GM12878 (cell line): ENCODE measurements at regions not wholly inside any gene's neighbourhood (a gene's known extent, or its start where the extent isn't known, plus 50 kb on each side); places are given as distances from the start of the nearest gene placed in this dataset.

ENCODE experiments used
- ATAC-seq: fragments of 200-7000 bp; cut with Tn5 transposase; 3 replicates; pipeline ENCODE4 v1.9.1; 2020; ENCODE audit warnings: mild to moderate bottlenecking, moderate library complexity
- BruUV-seq: library from RNA; stranded (reverse); fragments of 400-500 nt; replicated peaks from 2 replicates; lab custom pipeline; 2021; lab: Mats Ljungman, UMichigan
- CTCF ChIA-PET: fragments of 300-600 bp; sonication (Branson Sonifier 250); formaldehyde crosslinking; extraction: SDS; loops from one replicate; lab custom pipeline; 2021; ENCODE audit warnings: inconsistent platforms; lab: Yijun Ruan, JAX
- POLR2A ChIA-PET: fragments of 350-600 bp; formaldehyde crosslinking; extraction: SDS; loops from one replicate; lab custom pipeline; 2021; ENCODE audit warnings: inconsistent platforms; lab: Charles Lee
- RAD21 ChIA-PET: fragments of 300-600 bp; sonication (Branson Sonifier 250); formaldehyde crosslinking; loops from one replicate; lab custom pipeline; 2023; ENCODE audit warnings: antibody characterized with exemption; ENCODE audit not compliant: unreplicated experiment; lab: Charles Lee
- SMC1A ChIA-PET: fragments of 300-600 bp; sonication (Branson Sonifier 250); formaldehyde crosslinking; loops from one replicate; lab custom pipeline; 2023; ENCODE audit not compliant: unreplicated experiment, uncharacterized antibody; lab: Charles Lee
- DNase-seq: peaks from one replicate; pipeline ENCODE4 v3.0.0-alpha.2; 2011; ENCODE audit warnings: low read depth, low spot score
- FAIRE-seq: peaks from 3 replicates; lab custom pipeline; 2011; peaks lifted over from hg19 to GRCh38; lab: Jason Lieb, UNC
- H2AFZ ChIP-seq: 2 replicates; pipeline ENCODE4 v1.6.0; 2011; ENCODE audit warnings: low read depth, low read length, control low read depth; ENCODE audit not compliant: control insufficient read depth
- H3K27ac ChIP-seq: 2 replicates; pipeline ENCODE4 v1.5.1; 2011; ENCODE audit warnings: control low read depth; ENCODE audit not compliant: control insufficient read depth, insufficient read depth
- H3K27me3 ChIP-seq, 2 experiments: replicated peaks in 1 of 2; 2 replicates each; pipeline versions ENCODE4 v1.6.0 to v1.6.1; 2011; ENCODE audit warnings: low read length in 1 of 2; ENCODE audit not compliant: control insufficient read depth in 2 of 2, insufficient read depth in 2 of 2
- H3K36me3 ChIP-seq, 2 experiments: 2 replicates each; pipeline ENCODE4 v1.5.1; 2011; ENCODE audit warnings: low read length in 1 of 2; ENCODE audit not compliant: control insufficient read depth in 2 of 2, insufficient read depth in 2 of 2
- H3K4me1 ChIP-seq: 2 replicates; pipeline ENCODE4 v1.6.1; 2011; ENCODE audit warnings: mild to moderate bottlenecking, low read length, moderate library complexity, mixed read lengths; ENCODE audit not compliant: control insufficient read depth, insufficient read depth
- H3K4me2 ChIP-seq: 2 replicates; pipeline ENCODE4 v1.6.0; 2011; ENCODE audit warnings: control low read depth; ENCODE audit not compliant: control insufficient read depth, insufficient read depth
- H3K4me3 ChIP-seq: fragments of 200-600 bp; sonication (generic); 2 replicates; pipeline ENCODE4 v1.5.1; 2016
- H3K79me2 ChIP-seq: 2 replicates; pipeline ENCODE4 v1.6.0; 2011; ENCODE audit warnings: low read length; ENCODE audit not compliant: control insufficient read depth, insufficient read depth
- H3K9ac ChIP-seq: 2 replicates; pipeline ENCODE4 v1.8.0; 2011; ENCODE audit warnings: low read length, control low read depth, mixed read lengths; ENCODE audit not compliant: control insufficient read depth, insufficient read depth
- H3K9me3 ChIP-seq: replicated peaks from 3 replicates; pipeline ENCODE4 v1.5.1; 2011; ENCODE audit warnings: mild to moderate bottlenecking, low read length; ENCODE audit not compliant: control insufficient read depth, insufficient read depth
- H4K20me1 ChIP-seq: 2 replicates; pipeline ENCODE4 v1.6.0; 2011; ENCODE audit not compliant: control insufficient read depth, insufficient read depth
- CEBPB ChIP-seq, 2 experiments: fragments of 150-350 bp in 1 of 2; IDR thresholded peaks; 2 replicates each; pipeline ENCODE4 v1.6.1; 2012 to 2014; ENCODE audit warnings: low read depth in 2 of 2, low read length in 2 of 2, borderline replicate concordance in 1 of 2, inconsistent platforms in 1 of 2
- CREM ChIP-seq: IDR thresholded peaks from 2 replicates; pipeline ENCODE4 v1.6.1; 2014; ENCODE audit warnings: antibody characterized with exemption, low read depth
- E4F1 ChIP-seq: fragments of 450-650 bp; IDR thresholded peaks from 2 replicates; pipeline ENCODE4 v1.6.1; 2018; ENCODE audit warnings: borderline replicate concordance, mild to moderate bottlenecking; ENCODE audit not compliant: partially characterized antibody
- MYB ChIP-seq: fragments of 150-350 bp; IDR thresholded peaks from 2 replicates; pipeline ENCODE4 v1.6.1; 2014; ENCODE audit warnings: mild to moderate bottlenecking, low read depth, low read length, borderline replicate concordance
- NFXL1 ChIP-seq: fragments of 450-650 bp; IDR thresholded peaks from 2 replicates; pipeline ENCODE4 v1.6.1; 2017; ENCODE audit warnings: antibody characterized with exemption, mild to moderate bottlenecking, borderline replicate concordance
- NR2C1 ChIP-seq: fragments of 450-650 bp; IDR thresholded peaks from 2 replicates; pipeline ENCODE4 v1.6.1; 2017; ENCODE audit warnings: antibody characterized with exemption, mild to moderate bottlenecking, moderate library complexity
- RB1 ChIP-seq: fragments of 450-650 bp; formaldehyde crosslinking; IDR thresholded peaks from 2 replicates; pipeline ENCODE4 v1.6.1; 2017; ENCODE audit warnings: mild to moderate bottlenecking, borderline replicate concordance
- SMC3 ChIP-seq: IDR thresholded peaks from 2 replicates; pipeline ENCODE4 v1.6.1; 2011; ENCODE audit warnings: low read length, improper control_type of control experiment, borderline replicate concordance
- STAT1 ChIP-seq: fragments of 450-650 bp; conservative IDR thresholded peaks from 2 replicates; pipeline ENCODE4 v1.6.1; 2014; ENCODE audit warnings: antibody characterized with exemption, mild to moderate bottlenecking
- STAT3 ChIP-seq: IDR thresholded peaks from 2 replicates; pipeline ENCODE4 v1.6.1; 2011; ENCODE audit warnings: low read depth, low read length, improper control_type of control experiment
- TARDBP ChIP-seq: IDR thresholded peaks from 2 replicates; pipeline ENCODE4 v1.6.1; 2016; ENCODE audit warnings: borderline replicate concordance
- ZBTB11 ChIP-seq: fragments of 450-650 bp; formaldehyde crosslinking; IDR thresholded peaks from 2 replicates; pipeline ENCODE4 v1.5.0; 2022; ENCODE audit warnings: mild to moderate bottlenecking, missing genetic modification characterization
- ZNF687 ChIP-seq: fragments of 450-650 bp; IDR thresholded peaks from 2 replicates; pipeline ENCODE4 v1.6.1; 2017; ENCODE audit warnings: mild to moderate bottlenecking, moderate library complexity
- WGBS: methylation state at CpG from one replicate; pipeline ENCODE4 v1.1.6; 2016; ENCODE audit warnings: low lambda C conversion rate; ENCODE audit not compliant: insufficient replicate concordance, insufficient coverage; ENCODE audit errors: missing lambda C conversion rate; 5-methylcytosine and 5-hydroxymethylcytosine counted together
- in situ Hi-C: fragments of 300-500 bp; cut with MboI; formaldehyde crosslinking; loops from 9 replicates; pipeline ENCODE4 v1.14.3; 2018; ENCODE audit warnings: mixed read lengths
- intact Hi-C: fragments of 100-400 bp; cut with micrococcal nuclease; formaldehyde crosslinking; loops from one replicate; pipeline ENCODE4 v1.14.2; 2022; ENCODE audit not compliant: unreplicated experiment

GRCh38 chr14:38629412-38629811 lies 373.5 kb upstream of the CLEC14A start (continued):
- TF ChIP-seq ZBTB11 (CRISPR knock-in tag) (no peak), CEBPB (IDR thresholded peaks at IDR 0.05; ENCODE audit: borderline replicate concordance in 1 of 2, low read depth in 2 of 2, low read length in 2 of 2) (no peak), SMC3 (no peak), NFXL1 (no peak), STAT1 (no peak), RB1 (no peak)

GRCh38 chr14:38627163-38627562 lies 371.3 kb upstream of the CLEC14A start:
- DNase-seq: no peak
- ATAC-seq: no peak
- in situ Hi-C loops: no loop called here
- no peak for FAIRE-seq
- BruUV-seq: no TSS peak
- no peak overlapping the region for H3K27ac ChIP-seq
- no peak overlapping the region for H3K9ac ChIP-seq
- H3K9me3 ChIP-seq: no peaks in the 10 kb centered on the region
- no peaks in the 10 kb centered on the region for H4K20me1 ChIP-seq
- intact Hi-C loops: no loop called here
- WGBS: 0% methylated on average over 2 of the region's 2 CpGs
- H3K36me3 ChIP-seq: no peaks in the 10 kb centered on the region
- ChIA-PET CTCF (no interaction called here), POLR2A (no interaction called here), RAD21 (no interaction called here), SMC1A (no interaction called here)
- no peak overlapping the region for H3K4me3 ChIP-seq
- no peaks in the 10 kb centered on the region for H3K27me3 ChIP-seq
- H3K4me1 ChIP-seq: no peaks in the 10 kb centered on the region
- no peak overlapping the region for H2AFZ ChIP-seq
- H3K79me2 ChIP-seq: no peaks in the 10 kb centered on the region
- H3K4me2 ChIP-seq: no peak overlapping the region
- no peak for TF ChIP-seq E4F1
- TF ChIP-seq CREM: no peak
- no peak for TF ChIP-seq ZNF687
- TF ChIP-seq TARDBP: no peak
- no peak for TF ChIP-seq NR2C1
- no peak for TF ChIP-seq MYB
- TF ChIP-seq STAT3: no peak
